ENCODE measurements at regions not wholly inside any gene's neighbourhood (a gene's known extent, or its start where the extent isn't known, plus 50 kb on each side); places are given as distances from the start of the nearest gene placed in this dataset.

GRCh38 chr21:35814858-35815619 is 245.3 kb downstream of the SETD4 start:
- H2BK12ac ChIP-seq (ENCODE audit: insufficient read length, low read depth, low read length) = no peak overlapping the region
- H3K9me3 ChIP-seq (ENCODE audit: control insufficient read depth, low read depth, low read length) = no peaks in the 10 kb centered on the region
- no peak overlapping the region for H2BK120ac ChIP-seq (ENCODE audit: low read depth, low read length, poor library complexity, severe bottlenecking)
- no peak overlapping the region for H4K8ac ChIP-seq (replicated peaks; ENCODE audit: insufficient read length, low read depth, low read length)
- H3K27ac Mint-ChIP-seq = no peak overlapping the region
- no peak for DNase-seq
- no peak overlapping the region for H3K4ac ChIP-seq (ENCODE audit: low read depth, low read length)
- H3K27ac ChIP-seq (ENCODE audit: insufficient read length, low read depth, low read length) = no peak overlapping the region
- WGBS (ENCODE audit: extremely low coverage, insufficient read length, low lambda C conversion rate) = no CpG with 5 or more reads among the region's 5 CpGs
- no peaks in the 10 kb centered on the region for H3K27me3 ChIP-seq (ENCODE audit: insufficient read depth, low read length)
- no peaks in the 10 kb centered on the region for H4K20me1 ChIP-seq (ENCODE audit: control insufficient read depth, insufficient read depth, insufficient read length)
- H2BK20ac ChIP-seq (ENCODE audit: low read depth, low read length, poor library complexity, severe bottlenecking) = no peak overlapping the region
- no peak overlapping the region for H4K5ac ChIP-seq (ENCODE audit: insufficient read length, low read depth, low read length)
- no peak overlapping the region for H3K4me2 ChIP-seq (ENCODE audit: insufficient read depth, insufficient read length, low read length)
- H3K23ac ChIP-seq (ENCODE audit: insufficient read length, low read depth, low read length) = no peak overlapping the region
- H2BK5ac ChIP-seq (ENCODE audit: insufficient read length, low read length) = no peak overlapping the region
- H3K9ac ChIP-seq (ENCODE audit: extremely low read depth, insufficient read length, low read length) = no peak overlapping the region
- peaks cover 15 to 17% of the 10 kb centered on the region in 2 experiments for H3K4me1 Mint-ChIP-seq
- H2AFZ ChIP-seq (ENCODE audit: low read length) = no peak overlapping the region
- H3K56ac ChIP-seq (ENCODE audit: insufficient read length, low read depth, low read length) = no peak overlapping the region
- H3T11ph ChIP-seq (ENCODE audit: low read length) = no peak overlapping the region
- H3K4me3 Mint-ChIP-seq = no peak overlapping the region
- H2BK15ac ChIP-seq (ENCODE audit: low read depth, low read length) = no peak overlapping the region
- peak overlapping the region; percentile 75; the same call in 1 of the 2 replicates for H3K14ac ChIP-seq (ENCODE audit: insufficient read depth, low read length)
- TF ChIP-seq, protein P1, sequence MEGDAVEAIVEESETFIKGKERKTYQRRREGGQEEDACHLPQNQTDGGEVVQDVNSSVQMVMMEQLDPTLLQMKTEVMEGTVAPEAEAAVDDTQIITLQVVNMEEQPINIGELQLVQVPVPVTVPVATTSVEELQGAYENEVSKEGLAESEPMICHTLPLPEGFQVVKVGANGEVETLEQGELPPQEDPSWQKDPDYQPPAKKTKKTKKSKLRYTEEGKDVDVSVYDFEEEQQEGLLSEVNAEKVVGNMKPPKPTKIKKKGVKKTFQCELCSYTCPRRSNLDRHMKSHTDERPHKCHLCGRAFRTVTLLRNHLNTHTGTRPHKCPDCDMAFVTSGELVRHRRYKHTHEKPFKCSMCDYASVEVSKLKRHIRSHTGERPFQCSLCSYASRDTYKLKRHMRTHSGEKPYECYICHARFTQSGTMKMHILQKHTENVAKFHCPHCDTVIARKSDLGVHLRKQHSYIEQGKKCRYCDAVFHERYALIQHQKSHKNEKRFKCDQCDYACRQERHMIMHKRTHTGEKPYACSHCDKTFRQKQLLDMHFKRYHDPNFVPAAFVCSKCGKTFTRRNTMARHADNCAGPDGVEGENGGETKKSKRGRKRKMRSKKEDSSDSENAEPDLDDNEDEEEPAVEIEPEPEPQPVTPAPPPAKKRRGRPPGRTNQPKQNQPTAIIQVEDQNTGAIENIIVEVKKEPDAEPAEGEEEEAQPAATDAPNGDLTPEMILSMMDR (conservative IDR thresholded peaks at IDR 0.05) = no peak
- no peaks in the 10 kb centered on the region; the same call in 1 of the 2 replicates for H3K4me1 ChIP-seq (ENCODE audit: insufficient read depth, low read length)
- no peaks in the 10 kb centered on the region for H3K23me2 ChIP-seq (ENCODE audit: insufficient read length, low read depth, low read length, poor library complexity, severe bottlenecking)
- H3K27me3 Mint-ChIP-seq (ENCODE audit: low read depth) = no peaks in the 10 kb centered on the region
- H3K79me1 ChIP-seq (ENCODE audit: insufficient read depth, low read depth, low read length, poor library complexity, severe bottlenecking) = no peaks in the 10 kb centered on the region
- H3K79me2 ChIP-seq (ENCODE audit: insufficient read depth, low read length) = no peaks in the 10 kb centered on the region
- H3K9me3 Mint-ChIP-seq = no peaks in the 10 kb centered on the region
- no peak overlapping the region for H2AK5ac ChIP-seq (ENCODE audit: insufficient read length, low read length)
- H3K36me3 Mint-ChIP-seq (ENCODE audit: insufficient read depth in 1 of 3, low read depth in 3 of 3) = no peaks in the 10 kb centered on the region
- H4K91ac ChIP-seq (ENCODE audit: insufficient read length, low read depth, low read length) = no peak overlapping the region
- H3K18ac ChIP-seq (ENCODE audit: insufficient read length, low read depth, low read length) = no peak overlapping the region

Measured in H9 (cell line).